ENCODE measurements at regions not wholly inside any gene's neighbourhood (a gene's known extent, or its start where the extent isn't known, plus 50 kb on each side); places are given as distances from the start of the nearest gene placed in this dataset.

GRCh38 chr21:35394634-35395369, 345.7 kb upstream of the RUNX1 start:
- peaks cover 0 to 7% (median 3%) of the 10 kb centered on the region in 4 donors for H3K4me1 ChIP-seq
- no peak overlapping the region for H3K27ac ChIP-seq
- no peaks in the 10 kb centered on the region for H3K27me3 ChIP-seq
- no peaks in the 10 kb centered on the region for H3K36me3 ChIP-seq
- no peak for DNase-seq
- ATAC-seq (ENCODE audit: low FRiP score in 2 of 2) = no peak
- no peak overlapping the region for H3K4me3 ChIP-seq
- no peak for TF ChIP-seq EP300 (IDR thresholded peaks at IDR 0.05)
- TF ChIP-seq POLR2A (IDR thresholded peaks at IDR 0.05) = no peak
- TF ChIP-seq CTCF (IDR thresholded peaks at IDR 0.05) = no peak
- TF ChIP-seq POLR2AphosphoS5 (IDR thresholded peaks at IDR 0.05) = no peak
- 81% methylated on average over 7 of the region's 7 CpGs for WGBS, 2 donors
- H3K9me3 ChIP-seq = no peaks in the 10 kb centered on the region

GRCh38 chr21:35394049-35394448, 344.9 kb upstream of the RUNX1 start:
- Histone ChIP-seq H3K27ac (no peak overlapping the region), H3K27me3 (no peaks in the 10 kb centered on the region), H3K9me3 (no peaks in the 10 kb centered on the region), H3K4me1 (peaks cover 0 to 7% (median 3%) of the 10 kb centered on the region in 4 donors), H3K4me3 (no peak overlapping the region), H3K36me3 (no peaks in the 10 kb centered on the region)
- TF ChIP-seq EP300 (IDR thresholded peaks at IDR 0.05) (no peak), POLR2A (IDR thresholded peaks at IDR 0.05) (no peak), CTCF (IDR thresholded peaks at IDR 0.05) (no peak), POLR2AphosphoS5 (IDR thresholded peaks at IDR 0.05) (no peak)
- ATAC-seq (ENCODE audit: low FRiP score in 2 of 2) (no peak), DNase-seq (no peak)
- 74 to 85% methylated on average over 1 of the region's 1 CpG for WGBS, 2 donors

GRCh38 chr21:35390013-35390776, 341.1 kb upstream of the RUNX1 start:
- H3K4me1 ChIP-seq = no peaks in the 10 kb centered on the region
- ATAC-seq (ENCODE audit: low FRiP score in 2 of 2) (peak in 1 of 2 donors; percentile 24), DNase-seq (no peak)
- no peak overlapping the region for H3K4me3 ChIP-seq
- 77 to 80% methylated on average over 5 of the region's 5 CpGs for WGBS, 2 donors
- no peak overlapping the region for H3K27ac ChIP-seq
- no peaks in the 10 kb centered on the region for H3K9me3 ChIP-seq
- H3K36me3 ChIP-seq = no peaks in the 10 kb centered on the region
- H3K27me3 ChIP-seq = no peaks in the 10 kb centered on the region
- no peak for TF ChIP-seq POLR2AphosphoS5 (IDR thresholded peaks at IDR 0.05)
- TF ChIP-seq POLR2A (IDR thresholded peaks at IDR 0.05) = no peak
- no peak for TF ChIP-seq CTCF (IDR thresholded peaks at IDR 0.05)
- no peak for TF ChIP-seq EP300 (IDR thresholded peaks at IDR 0.05)

GRCh38 chr21:35386491-35387079, 337.5 kb upstream of the RUNX1 start:
- TF ChIP-seq EP300 (IDR thresholded peaks at IDR 0.05) (no peak), CTCF (IDR thresholded peaks at IDR 0.05) (no peak), POLR2AphosphoS5 (IDR thresholded peaks at IDR 0.05) (no peak), POLR2A (IDR thresholded peaks at IDR 0.05) (no peak)
- H3K36me3 ChIP-seq = no peaks in the 10 kb centered on the region
- no peak for ATAC-seq (ENCODE audit: low FRiP score in 2 of 2)

More at GRCh38 chr21:35386491-35387079, 337.5 kb upstream of the RUNX1 start:
- DNase-seq = no peak
- Histone ChIP-seq H3K27ac (no peak overlapping the region), H3K9me3 (no peaks in the 10 kb centered on the region), H3K4me1 (no peaks in the 10 kb centered on the region), H3K27me3 (no peaks in the 10 kb centered on the region), H3K4me3 (no peak overlapping the region)
- WGBS, 2 donors = 79 to 87% methylated on average over 4 of the region's 4 CpGs

All from upper lobe of left lung (tissue), 6 donors.